Lower leg skin (tissue), 3 donors: ENCODE measurements at regions not wholly inside any gene's neighbourhood (a gene's known extent, or its start where the extent isn't known, plus 50 kb on each side); places are given as distances from the start of the nearest gene placed in this dataset.

Experiments used
- POLR2A ChIP-seq, 2 donors: fragments of 450-650 bp; IDR thresholded peaks; one replicate each; pipeline ENCODE4 v1.6.1; 2016 to 2017; ENCODE audit warnings: antibody characterized with exemption in 2 of 2, mild to moderate bottlenecking in 1 of 2, moderate library complexity in 1 of 2
- TF ChIP-seq, protein P1 (sequence below), 3 donors: fragments of 450-650 bp; IDR thresholded peaks; one replicate each; pipeline ENCODE4 v1.5.1; 2016; ENCODE audit warnings: antibody characterized with exemption in 3 of 3, mild to moderate bottlenecking in 3 of 3, moderate library complexity in 2 of 3

DNA sequence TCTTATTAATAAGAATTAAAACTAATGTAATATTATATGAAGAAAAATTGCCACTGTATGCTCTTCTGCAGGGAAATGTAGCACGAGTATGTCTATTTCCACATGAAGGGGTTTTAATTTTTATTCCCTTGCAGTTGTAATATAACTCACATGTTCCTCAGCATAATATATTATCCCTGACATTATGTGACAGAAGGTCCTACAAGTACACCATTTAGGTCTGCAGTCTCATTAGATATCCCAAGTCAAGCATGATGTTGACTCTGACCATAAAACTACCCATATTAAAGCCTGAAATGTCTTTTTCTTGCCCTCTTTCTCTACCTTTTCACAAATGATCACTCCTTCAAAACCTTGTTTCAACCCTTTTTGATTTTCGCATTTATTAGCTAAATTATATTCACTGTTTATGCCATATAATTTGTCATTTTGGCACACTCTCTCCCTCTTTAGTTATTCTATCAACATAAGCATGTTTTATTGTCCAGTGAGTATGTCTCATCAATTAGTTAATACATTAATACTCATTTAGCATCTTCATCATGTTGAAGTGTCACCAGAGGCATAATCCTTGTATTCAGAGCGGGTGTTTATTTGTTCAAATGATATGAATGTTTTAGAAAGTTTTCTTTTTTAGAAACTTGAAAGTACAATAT, 532.8 kb downstream of the MAT2B start:
- TF ChIP-seq, protein P1, sequence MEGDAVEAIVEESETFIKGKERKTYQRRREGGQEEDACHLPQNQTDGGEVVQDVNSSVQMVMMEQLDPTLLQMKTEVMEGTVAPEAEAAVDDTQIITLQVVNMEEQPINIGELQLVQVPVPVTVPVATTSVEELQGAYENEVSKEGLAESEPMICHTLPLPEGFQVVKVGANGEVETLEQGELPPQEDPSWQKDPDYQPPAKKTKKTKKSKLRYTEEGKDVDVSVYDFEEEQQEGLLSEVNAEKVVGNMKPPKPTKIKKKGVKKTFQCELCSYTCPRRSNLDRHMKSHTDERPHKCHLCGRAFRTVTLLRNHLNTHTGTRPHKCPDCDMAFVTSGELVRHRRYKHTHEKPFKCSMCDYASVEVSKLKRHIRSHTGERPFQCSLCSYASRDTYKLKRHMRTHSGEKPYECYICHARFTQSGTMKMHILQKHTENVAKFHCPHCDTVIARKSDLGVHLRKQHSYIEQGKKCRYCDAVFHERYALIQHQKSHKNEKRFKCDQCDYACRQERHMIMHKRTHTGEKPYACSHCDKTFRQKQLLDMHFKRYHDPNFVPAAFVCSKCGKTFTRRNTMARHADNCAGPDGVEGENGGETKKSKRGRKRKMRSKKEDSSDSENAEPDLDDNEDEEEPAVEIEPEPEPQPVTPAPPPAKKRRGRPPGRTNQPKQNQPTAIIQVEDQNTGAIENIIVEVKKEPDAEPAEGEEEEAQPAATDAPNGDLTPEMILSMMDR (IDR thresholded peaks at IDR 0.05) = no peak
- no peak for TF ChIP-seq POLR2A (IDR thresholded peaks at IDR 0.05)
